H1 (cell line): ENCODE measurements at regions not wholly inside any gene's neighbourhood (a gene's known extent, or its start where the extent isn't known, plus 50 kb on each side); places are given as distances from the start of the nearest gene placed in this dataset.

Experiments used
- CTCF ChIA-PET: fragments of 300-600 bp; sonication (Branson Sonifier 250); formaldehyde crosslinking; loops from one replicate; lab custom pipeline; 2021; ENCODE audit not compliant: partially characterized antibody; lab: Charles Lee
- POLR2A ChIA-PET: fragments of 300-600 bp; sonication (Branson Sonifier 250); formaldehyde crosslinking; loops from one replicate; lab custom pipeline; 2021; ENCODE audit warnings: inconsistent platforms; ENCODE audit not compliant: partially characterized antibody; lab: Charles Lee
- DNase-seq, 2 experiments: peaks; one replicate each; pipeline versions ENCODE4 v3.0.0 to v3.0.0-alpha.2; 2010 to 2022; ENCODE audit warnings: low spot score in 2 of 2, low read depth in 1 of 2, mixed read lengths in 1 of 2
- FAIRE-seq: peaks from 2 replicates; lab custom pipeline; 2011; peaks lifted over from hg19 to GRCh38; lab: Jason Lieb, UNC
- H2AFZ ChIP-seq: 2 replicates; pipeline ENCODE4 v1.8.1; 2012; ENCODE audit warnings: low read length, inconsistent platforms
- H2AK5ac ChIP-seq: 2 replicates; pipeline ENCODE4 v1.6.1; 2013; ENCODE audit warnings: low read depth, low read length
- H2BK120ac ChIP-seq: replicated peaks from 2 replicates; pipeline ENCODE3; 2013; ENCODE audit warnings: low read depth, low read length, inconsistent platforms
- H2BK12ac ChIP-seq: 2 replicates; pipeline ENCODE4 v1.6.1; 2013; ENCODE audit warnings: low read depth, low read length
- H2BK15ac ChIP-seq: 2 replicates; pipeline ENCODE4 v1.6.1; 2013; ENCODE audit warnings: low read length
- H2BK20ac ChIP-seq: 2 replicates; pipeline ENCODE4 v1.6.1; 2013; ENCODE audit warnings: low read length
- H2BK5ac ChIP-seq: 2 replicates; pipeline ENCODE4 v1.6.1; 2013; ENCODE audit warnings: low read depth, low read length
- H3K14ac ChIP-seq: 2 replicates; pipeline ENCODE4 v1.6.1; 2013; ENCODE audit warnings: inconsistent platforms; ENCODE audit not compliant: insufficient read length
- H3K18ac ChIP-seq: 2 replicates; pipeline ENCODE4 v1.6.1; 2013; ENCODE audit warnings: low read length; ENCODE audit errors: extremely low read depth
- H3K23ac ChIP-seq: 2 replicates; pipeline ENCODE4 v1.6.1; 2013; ENCODE audit warnings: inconsistent platforms; ENCODE audit not compliant: insufficient read length
- H3K23me2 ChIP-seq: 2 replicates; pipeline ENCODE4 v1.6.1; 2013; ENCODE audit warnings: low read depth, low read length
- H3K27ac ChIP-seq: 2 replicates; pipeline ENCODE4 v1.6.1; 2011; ENCODE audit warnings: low read depth, low read length, inconsistent platforms
- H3K27me3 ChIP-seq, 4 experiments: replicated peaks in 1 of 4; 1 replicate in 1 of 4; 2 replicates in 3 of 4; pipeline versions ENCODE4 v1.6.1 to v1.8.1; 2011 to 2013; ENCODE audit warnings: low read length in 3 of 4, mild to moderate bottlenecking in 3 of 4, inconsistent platforms in 2 of 4, mixed read lengths in 2 of 4, moderate library complexity in 1 of 4; ENCODE audit not compliant: control insufficient read depth in 3 of 4, insufficient read depth in 3 of 4; ENCODE audit errors: extremely low read depth in 1 of 4
- H3K36me3 ChIP-seq, 4 experiments: 2 replicates each; pipeline versions ENCODE4 v1.6.1 to v1.8.1; 2011 to 2013; ENCODE audit warnings: mild to moderate bottlenecking in 4 of 4, low read length in 3 of 4, moderate library complexity in 2 of 4, control low read depth in 1 of 4, inconsistent platforms in 1 of 4; ENCODE audit not compliant: insufficient read depth in 4 of 4, control insufficient read depth in 2 of 4
- H3K4ac ChIP-seq: replicated peaks from 2 replicates; pipeline ENCODE3; 2013; ENCODE audit warnings: low read length, low read depth, mixed read lengths, inconsistent platforms; ENCODE audit not compliant: insufficient read length
- H3K4me1 ChIP-seq, 4 experiments: replicated peaks in 1 of 4; 1 replicate in 1 of 4; 2 replicates in 3 of 4; pipeline versions ENCODE4 v1.6.1 to v1.8.1; 2011 to 2013; ENCODE audit warnings: low read length in 3 of 4, inconsistent platforms in 2 of 4, mixed read lengths in 1 of 4; ENCODE audit not compliant: insufficient read depth in 4 of 4, control insufficient read depth in 3 of 4
- H3K4me2 ChIP-seq, 2 experiments: 2 replicates each; pipeline versions ENCODE4 v1.6.1 to v1.8.1; 2011 to 2013; ENCODE audit warnings: low read depth in 2 of 2, low read length in 2 of 2, control low read depth in 1 of 2, inconsistent platforms in 1 of 2, mild to moderate bottlenecking in 1 of 2; ENCODE audit not compliant: insufficient read depth in 1 of 2
- H3K4me3 ChIP-seq, 4 experiments: fragments of 200-600, 300-600 bp in 1 of 4; sonication (generic), shearing (Covaris generic), sonication (Bioruptor Twin) in 1 of 4; 2 replicates each; pipeline versions ENCODE4 v1.5.1 to v1.8.1; 2011 to 2016; ENCODE audit warnings: low read length in 4 of 4, low read depth in 3 of 4, control low read depth in 2 of 4, inconsistent platforms in 2 of 4, mild to moderate bottlenecking in 2 of 4, mixed read lengths in 1 of 4, moderate library complexity in 1 of 4; ENCODE audit not compliant: insufficient read depth in 2 of 4; ENCODE audit errors: extremely low read depth in 1 of 4
- H3K56ac ChIP-seq: replicated peaks from 2 replicates; pipeline ENCODE3; 2013; ENCODE audit warnings: low read depth, mild to moderate bottlenecking, mixed read lengths, low read length, inconsistent platforms; ENCODE audit not compliant: insufficient read length
- H3K79me1 ChIP-seq: 2 replicates; pipeline ENCODE4 v1.6.1; 2013; ENCODE audit warnings: low read depth, low read length, control low read depth
- H3K79me2 ChIP-seq, 2 experiments: 2 replicates each; pipeline versions ENCODE4 v1.6.1 to v1.8.1; 2012 to 2013; ENCODE audit warnings: low read length in 2 of 2, mild to moderate bottlenecking in 2 of 2, inconsistent platforms in 1 of 2; ENCODE audit not compliant: insufficient read depth in 2 of 2, control insufficient read depth in 1 of 2
- H3K9ac ChIP-seq, 4 experiments: replicated peaks in 1 of 4; 1 replicate in 1 of 4; 2 replicates in 3 of 4; pipeline versions ENCODE4 v1.6.1 to v1.8.1; 2011 to 2013; ENCODE audit warnings: low read depth in 3 of 4, low read length in 3 of 4, control low read depth in 2 of 4, mild to moderate bottlenecking in 2 of 4, moderate library complexity in 2 of 4, inconsistent platforms in 1 of 4; ENCODE audit errors: extremely low read depth in 1 of 4
- H3K9me3 ChIP-seq, 2 experiments: 2 replicates each; pipeline versions ENCODE4 v1.6.1 to v1.8.1; 2012 to 2013; ENCODE audit warnings: mild to moderate bottlenecking in 2 of 2, moderate library complexity in 2 of 2, control low read depth in 1 of 2, inconsistent platforms in 1 of 2, low read depth in 1 of 2, low read length in 1 of 2, mixed read lengths in 1 of 2; ENCODE audit not compliant: insufficient read depth in 2 of 2
- H4K20me1 ChIP-seq, 2 experiments: replicated peaks in 1 of 2; 2 replicates each; pipeline versions ENCODE3 to v1.8.1; 2011 to 2013; ENCODE audit warnings: inconsistent platforms in 2 of 2, low read length in 2 of 2, mild to moderate bottlenecking in 1 of 2; ENCODE audit not compliant: insufficient read depth in 2 of 2, control insufficient read depth in 1 of 2
- H4K5ac ChIP-seq: 2 replicates; pipeline ENCODE4 v1.6.1; 2013; ENCODE audit warnings: low read length, low read depth, mixed read lengths, inconsistent platforms; ENCODE audit not compliant: insufficient read length
- H4K8ac ChIP-seq: 2 replicates; pipeline ENCODE4 v1.8.0; 2013; ENCODE audit warnings: mild to moderate bottlenecking, moderate library complexity, low read length, inconsistent platforms; ENCODE audit not compliant: insufficient read depth; ENCODE audit errors: extremely low read depth
- H4K91ac ChIP-seq: replicated peaks from 2 replicates; pipeline ENCODE3; 2013; ENCODE audit warnings: low read length, mixed read lengths, inconsistent platforms; ENCODE audit not compliant: insufficient read length
- CEBPB ChIP-seq: IDR thresholded peaks from 2 replicates; pipeline ENCODE4 v1.6.1; 2012; ENCODE audit warnings: low read depth, low read length
- FOSL1 ChIP-seq: IDR thresholded peaks from 2 replicates; pipeline ENCODE4 v1.6.1; 2011; ENCODE audit warnings: mild to moderate bottlenecking, low read depth, low read length, moderate library complexity; ENCODE audit not compliant: insufficient read depth
- GABPA ChIP-seq: IDR thresholded peaks from 2 replicates; pipeline ENCODE4 v1.6.1; 2011; ENCODE audit warnings: mild to moderate bottlenecking, low read length, moderate library complexity, borderline replicate concordance; ENCODE audit not compliant: insufficient read depth
- HDAC6 ChIP-seq: IDR thresholded peaks from one replicate; pipeline ENCODE4 v1.7.1; 2012; ENCODE audit warnings: low read depth, mild to moderate bottlenecking, inconsistent platforms, low read length, moderate library complexity
- KDM5A ChIP-seq: fragments of 200-600 bp; IDR thresholded peaks from 2 replicates; pipeline ENCODE4 v1.7.1; 2012; ENCODE audit warnings: mild to moderate bottlenecking, low read length, inconsistent platforms, mixed read lengths
- NANOG ChIP-seq: IDR thresholded peaks from 2 replicates; pipeline ENCODE4 v1.6.1; 2011; ENCODE audit warnings: low read length, low read depth, mild to moderate bottlenecking, inconsistent platforms; ENCODE audit not compliant: insufficient read depth, poor library complexity, severe bottlenecking
- NRF1 ChIP-seq: IDR thresholded peaks from 2 replicates; pipeline ENCODE4 v1.6.1; 2011; ENCODE audit warnings: mild to moderate bottlenecking, low read depth, low read length, improper control_type of control experiment
- RFX5 ChIP-seq: IDR thresholded peaks from 2 replicates; pipeline ENCODE4 v1.6.1; 2011; ENCODE audit warnings: low read depth, low read length, improper control_type of control experiment, borderline replicate concordance
- RXRA ChIP-seq: IDR thresholded peaks from 2 replicates; pipeline ENCODE4 v1.6.1; 2011; ENCODE audit warnings: low read depth, mild to moderate bottlenecking, low read length, moderate library complexity; ENCODE audit not compliant: insufficient read depth
- SP4 ChIP-seq: IDR thresholded peaks from 2 replicates; pipeline ENCODE4 v1.6.1; 2012; ENCODE audit warnings: low read length, inconsistent platforms
- SUZ12 ChIP-seq: fragments of 200-600 bp; sonication (generic); IDR thresholded peaks from 2 replicates; pipeline ENCODE4 v1.6.1; 2012; ENCODE audit warnings: mild to moderate bottlenecking, inconsistent platforms, low read length, moderate library complexity, mixed read lengths
- TAF1 ChIP-seq: IDR thresholded peaks from 2 replicates; pipeline ENCODE4 v1.6.1; 2011; ENCODE audit warnings: mild to moderate bottlenecking, low read depth, low read length
- WGBS, 2 experiments: shearing (Covaris generic) in 1 of 2; methylation state at CpG; one replicate each; pipeline versions ENCODE4 v1.1.6 to v1.1.7; 2013 to 2015; ENCODE audit warnings: low lambda C conversion rate in 2 of 2, mixed read lengths in 2 of 2, inconsistent platforms in 1 of 2, low coverage in 1 of 2, missing lambda C conversion rate in 1 of 2; ENCODE audit not compliant: insufficient replicate concordance in 2 of 2, insufficient coverage in 1 of 2, insufficient read length in 1 of 2; ENCODE audit errors: extremely low coverage in 1 of 2, missing lambda C conversion rate in 1 of 2; 5-methylcytosine and 5-hydroxymethylcytosine counted together
- TF ChIP-seq, protein P1 (sequence below): IDR thresholded peaks from 2 replicates; pipeline ENCODE4 v1.6.1; 2012; ENCODE audit warnings: inconsistent platforms
- TF ChIP-seq, protein P2 (sequence below): IDR thresholded peaks from 2 replicates; pipeline ENCODE4 v1.6.1; 2011; ENCODE audit warnings: low read depth, mild to moderate bottlenecking, low read length; ENCODE audit not compliant: insufficient read depth

DNA sequence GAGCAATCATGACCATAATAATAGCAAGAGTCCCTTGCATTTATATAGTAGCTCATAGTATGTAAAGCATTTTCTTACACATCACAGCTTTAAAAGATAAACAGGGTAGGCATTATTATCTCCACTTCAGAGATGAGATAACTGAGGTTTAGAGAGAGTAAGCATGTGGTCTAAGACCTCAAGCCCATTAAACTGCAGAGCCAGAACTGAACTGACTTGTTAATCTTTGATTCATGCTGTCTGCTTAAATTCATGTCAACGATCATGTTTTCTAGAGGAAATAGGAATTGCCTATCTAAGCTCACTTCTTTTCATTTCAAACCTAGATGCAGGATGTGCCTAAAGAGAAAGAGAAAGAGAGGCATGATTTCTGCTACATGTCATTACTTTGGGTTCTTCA is 524.8 kb downstream of the PTPRC start:
- H3K79me1 ChIP-seq = no peaks in the 10 kb centered on the region
- no peak overlapping the region for H4K8ac ChIP-seq
- no peaks in the 10 kb centered on the region for H3K27me3 ChIP-seq
- WGBS, 2 experiments = 83% methylated on average over 1 of the region's 1 CpG; no CpG with 5 or more reads in 1 of the 2 experiments
- H2BK5ac ChIP-seq = no peak overlapping the region
- no peak overlapping the region for H2BK20ac ChIP-seq
- H3K18ac ChIP-seq = no peak overlapping the region
- no peak overlapping the region for H2BK12ac ChIP-seq
- H3K23me2 ChIP-seq = no peaks in the 10 kb centered on the region
- CTCF ChIA-PET = interaction anchor here (1.1 kb wide), 1 partner anchor 18 kb away, joined by 3 read pairs; no protein-coding TSS in a partner anchor
- H4K5ac ChIP-seq = no peak overlapping the region
- H3K4me1 ChIP-seq = peaks cover 0 to 13% (median 0%) of the 10 kb centered on the region in 4 experiments; a peak in 2 of 7 replicates
- no peak overlapping the region for H2BK15ac ChIP-seq
- POLR2A ChIA-PET = no interaction called here
- H2AK5ac ChIP-seq = no peak overlapping the region
- FAIRE-seq = no peak
- H4K20me1 ChIP-seq = no peaks in the 10 kb centered on the region
- H3K9ac ChIP-seq = no peak overlapping the region
- DNase-seq = no peak
- H2AFZ ChIP-seq = no peak overlapping the region
- H3K4me3 ChIP-seq = no peak overlapping the region
- no peak overlapping the region for H4K91ac ChIP-seq
- no peak overlapping the region for H3K4ac ChIP-seq
- H2BK120ac ChIP-seq = no peak overlapping the region
- no peak overlapping the region for H3K14ac ChIP-seq
- H3K9me3 ChIP-seq = no peaks in the 10 kb centered on the region
- H3K79me2 ChIP-seq = no peaks in the 10 kb centered on the region
- H3K23ac ChIP-seq = no peak overlapping the region
- no peaks in the 10 kb centered on the region for H3K36me3 ChIP-seq
- no peak overlapping the region for H3K4me2 ChIP-seq
- no peak overlapping the region for H3K56ac ChIP-seq
- H3K27ac ChIP-seq = no peak overlapping the region
- TF ChIP-seq GABPA = no peak
- TF ChIP-seq, protein P1, sequence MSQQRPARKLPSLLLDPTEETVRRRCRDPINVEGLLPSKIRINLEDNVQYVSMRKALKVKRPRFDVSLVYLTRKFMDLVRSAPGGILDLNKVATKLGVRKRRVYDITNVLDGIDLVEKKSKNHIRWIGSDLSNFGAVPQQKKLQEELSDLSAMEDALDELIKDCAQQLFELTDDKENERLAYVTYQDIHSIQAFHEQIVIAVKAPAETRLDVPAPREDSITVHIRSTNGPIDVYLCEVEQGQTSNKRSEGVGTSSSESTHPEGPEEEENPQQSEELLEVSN = no peak
- no peak for TF ChIP-seq NANOG
- TF ChIP-seq SUZ12 = no peak
- no peak for TF ChIP-seq KDM5A
- TF ChIP-seq, protein P2, sequence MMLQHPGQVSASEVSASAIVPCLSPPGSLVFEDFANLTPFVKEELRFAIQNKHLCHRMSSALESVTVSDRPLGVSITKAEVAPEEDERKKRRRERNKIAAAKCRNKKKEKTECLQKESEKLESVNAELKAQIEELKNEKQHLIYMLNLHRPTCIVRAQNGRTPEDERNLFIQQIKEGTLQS = no peak
- no peak for TF ChIP-seq CEBPB
- TF ChIP-seq RFX5 = no peak
- TF ChIP-seq FOSL1 = no peak
- TF ChIP-seq RXRA = no peak
- TF ChIP-seq SP4 = no peak
- TF ChIP-seq TAF1 = no peak
- TF ChIP-seq HDAC6 = no peak
- no peak for TF ChIP-seq NRF1
